IMR-90 (cell line): ENCODE measurements at regions not wholly inside any gene's neighbourhood (a gene's known extent, or its start where the extent isn't known, plus 50 kb on each side); places are given as distances from the start of the nearest gene placed in this dataset.
A peak's percentile ranks its signal among the peaks of the same experiment; 100 is the strongest.
"Not testable (repeated sequence)": the region's sequence is repeated elsewhere in the genome, so short reads cannot be mapped to it uniquely, and the experiment has no call there.

ENCODE experiments used
- ATAC-seq: fragments of 200-7000 bp; cut with Tn5 transposase; 2 replicates; pipeline ENCODE4 v1.9.1; 2020; ENCODE audit warnings: low read depth, mild to moderate bottlenecking, moderate library complexity
- BruUV-seq: library from RNA; stranded (reverse); fragments of 400-500 nt; replicated peaks from 2 replicates; lab custom pipeline; 2021; lab: Mats Ljungman, UMichigan
- CTCF ChIA-PET: fragments of 300-600 bp; formaldehyde crosslinking; extraction: SDS; loops from one replicate; lab custom pipeline; 2021; ENCODE audit warnings: antibody characterized with exemption; lab: Yijun Ruan, JAX
- POLR2A ChIA-PET: fragments of 300-600 bp; sonication (Branson Sonifier 250); formaldehyde crosslinking; loops from one replicate; lab custom pipeline; 2022; ENCODE audit warnings: antibody characterized with exemption; ENCODE audit not compliant: unreplicated experiment; lab: Charles Lee
- DNase-seq: peaks from one replicate; pipeline ENCODE4 v3.0.0; 2013
- H2AFZ ChIP-seq: replicated peaks from 2 replicates; pipeline ENCODE3; 2013; ENCODE audit warnings: low read length, mild to moderate bottlenecking; ENCODE audit not compliant: poor library complexity
- H2AK5ac ChIP-seq: 2 replicates; pipeline ENCODE4 v1.6.1; 2013; ENCODE audit warnings: low read depth, low read length, inconsistent platforms
- H2AK9ac ChIP-seq: replicated peaks from 2 replicates; pipeline ENCODE3; 2013; ENCODE audit warnings: mild to moderate bottlenecking, low read depth, low read length, moderate library complexity; ENCODE audit not compliant: poor library complexity
- H2BK120ac ChIP-seq: 2 replicates; pipeline ENCODE4 v1.6.1; 2013; ENCODE audit warnings: low read depth, low read length, inconsistent platforms
- H2BK15ac ChIP-seq: 3 replicates; pipeline ENCODE4 v1.6.1; 2013; ENCODE audit warnings: low read depth, low read length, inconsistent platforms
- H2BK20ac ChIP-seq: 2 replicates; pipeline ENCODE4 v1.6.1; 2013; ENCODE audit warnings: low read depth, mild to moderate bottlenecking, inconsistent platforms, low read length, moderate library complexity
- H2BK5ac ChIP-seq: 2 replicates; pipeline ENCODE4 v1.6.1; 2013; ENCODE audit warnings: mild to moderate bottlenecking, low read depth, low read length, inconsistent platforms; ENCODE audit not compliant: poor library complexity, severe bottlenecking
- H3K14ac ChIP-seq: replicated peaks from 2 replicates; pipeline ENCODE4 v1.6.1; 2013; ENCODE audit warnings: low read depth, low read length, inconsistent platforms
- H3K18ac ChIP-seq: 2 replicates; pipeline ENCODE4 v1.6.1; 2013; ENCODE audit warnings: low read depth, low read length, control low read depth
- H3K23ac ChIP-seq: 2 replicates; pipeline ENCODE4 v1.6.1; 2013; ENCODE audit warnings: low read depth, low read length, inconsistent platforms
- H3K27ac ChIP-seq: 2 replicates; pipeline ENCODE4 v1.5.1; 2013; ENCODE audit warnings: mild to moderate bottlenecking, control low read depth, low read length; ENCODE audit not compliant: insufficient read depth
- H3K27me3 ChIP-seq: 2 replicates; pipeline ENCODE4 v1.6.1; 2013; ENCODE audit warnings: low read length; ENCODE audit not compliant: control insufficient read depth, insufficient read depth
- H3K36me3 ChIP-seq: 2 replicates; pipeline ENCODE4 v1.6.1; 2013; ENCODE audit warnings: low read length, mixed read lengths; ENCODE audit not compliant: control insufficient read depth, insufficient read depth
- H3K4ac ChIP-seq: 2 replicates; pipeline ENCODE4 v1.6.1; 2013; ENCODE audit warnings: low read depth, low read length, inconsistent platforms
- H3K4me1 ChIP-seq: 2 replicates; pipeline ENCODE4 v1.6.1; 2013; ENCODE audit warnings: low read length, mixed read lengths; ENCODE audit not compliant: control insufficient read depth, insufficient read depth
- H3K4me2 ChIP-seq: 2 replicates; pipeline ENCODE4 v1.6.1; 2013; ENCODE audit warnings: low read depth, mild to moderate bottlenecking, control low read depth, low read length, moderate library complexity
- H3K4me3 ChIP-seq: 2 replicates; pipeline ENCODE4 v1.5.1; 2013; ENCODE audit warnings: low read depth, mild to moderate bottlenecking, control low read depth, low read length, moderate library complexity; ENCODE audit not compliant: insufficient read depth
- H3K56ac ChIP-seq: 2 replicates; pipeline ENCODE4 v1.6.1; 2013; ENCODE audit warnings: low read length, inconsistent platforms; ENCODE audit not compliant: insufficient read depth; ENCODE audit errors: extremely low read depth
- H3K79me1 ChIP-seq, 2 experiments: 2 replicates each; pipeline ENCODE4 v1.6.1; 2013; ENCODE audit warnings: low read length in 2 of 2, inconsistent platforms in 1 of 2, low read depth in 1 of 2
- H3K9ac ChIP-seq: 2 replicates; pipeline ENCODE4 v1.6.1; 2013; ENCODE audit warnings: low read depth, low read length, control low read depth
- H3K9me1 ChIP-seq: 2 replicates; pipeline ENCODE4 v1.6.1; 2013; ENCODE audit warnings: low read length, inconsistent platforms; ENCODE audit not compliant: insufficient read depth
- H3K9me3 ChIP-seq: 2 replicates; pipeline ENCODE4 v1.6.1; 2013; ENCODE audit warnings: low read length; ENCODE audit not compliant: control insufficient read depth, insufficient read depth
- H4K20me1 ChIP-seq: 2 replicates; pipeline ENCODE4 v1.6.1; 2013; ENCODE audit warnings: low read length, inconsistent platforms; ENCODE audit not compliant: insufficient read depth
- H4K5ac ChIP-seq: 2 replicates; pipeline ENCODE4 v1.6.1; 2013; ENCODE audit warnings: mild to moderate bottlenecking, low read depth, low read length, control low read depth
- H4K8ac ChIP-seq, 2 experiments: 2 replicates each; pipeline ENCODE4 v1.6.1; 2013; ENCODE audit warnings: low read depth in 2 of 2, low read length in 2 of 2, control low read depth in 1 of 2, inconsistent platforms in 1 of 2
- H4K91ac ChIP-seq: 2 replicates; pipeline ENCODE4 v1.6.1; 2013; ENCODE audit warnings: low read depth, low read length, inconsistent platforms; ENCODE audit not compliant: insufficient read depth
- WGBS, 2 experiments: methylation state at CpG; one replicate each; pipeline versions ENCODE4 v1.1.5 to v1.1.7; 2013; ENCODE audit warnings: missing lambda C conversion rate in 2 of 2; ENCODE audit not compliant: insufficient read length in 1 of 2; ENCODE audit errors: extremely low coverage in 2 of 2; 5-methylcytosine and 5-hydroxymethylcytosine counted together
- dilution Hi-C: fragments of 300-500 bp; cut with HindIII; formaldehyde crosslinking; loops from one replicate; pipeline ENCODE4 v1.14.3; 2018; ENCODE audit warnings: low sequenced_read_pairs; ENCODE audit not compliant: unreplicated experiment
- in situ Hi-C: fragments of 300-500 bp; cut with MboI; formaldehyde crosslinking; loops from 3 replicates; pipeline ENCODE4 v1.14.3; 2019; ENCODE audit warnings: low sequenced_read_pairs, inconsistent platforms, mixed read lengths
- intact Hi-C: fragments of 100-400 bp; cut with micrococcal nuclease; formaldehyde crosslinking; loops from 2 replicates; pipeline ENCODE4 v1.10.0; 2022

DNA sequence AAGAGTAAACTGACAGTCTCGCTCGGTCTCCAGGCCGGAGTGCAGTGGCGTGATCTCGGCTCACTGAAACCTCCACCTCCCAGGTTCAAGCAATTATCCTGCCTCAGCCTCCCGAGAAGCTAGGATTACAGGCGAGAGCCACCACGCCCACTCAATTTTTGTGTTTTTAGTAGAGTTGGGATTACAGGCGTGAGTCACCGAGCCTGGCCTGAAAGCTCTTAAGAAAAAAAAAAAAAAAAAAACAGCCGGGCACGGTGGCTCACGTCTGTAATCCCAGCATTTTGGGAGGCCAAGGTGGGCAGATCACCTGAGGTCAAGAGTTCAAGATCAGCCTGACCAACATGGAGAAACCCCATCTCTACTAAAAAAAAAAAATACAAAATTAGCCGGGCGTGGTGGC lies 55.3 kb upstream of the THOC2 start:
- dilution Hi-C loops, ATAC-seq: not testable (repeated sequence)

More for the DNA sequence above, 55.3 kb upstream of the THOC2 start:
- H3K27ac ChIP-seq, H3K56ac ChIP-seq, H3K4me2 ChIP-seq, H2BK20ac ChIP-seq, H3K4me3 ChIP-seq, H3K27me3 ChIP-seq, H2BK15ac ChIP-seq, H3K4me1 ChIP-seq, H2AK5ac ChIP-seq, in situ Hi-C loops, H4K20me1 ChIP-seq, H3K18ac ChIP-seq, H2BK120ac ChIP-seq, H3K36me3 ChIP-seq, H4K91ac ChIP-seq, H3K4ac ChIP-seq, H2BK5ac ChIP-seq, H3K23ac ChIP-seq, H4K8ac ChIP-seq, H2AK9ac ChIP-seq, H4K5ac ChIP-seq, H3K9me1 ChIP-seq, H3K14ac ChIP-seq, H2AFZ ChIP-seq, H3K79me1 ChIP-seq, H3K9ac ChIP-seq, H3K9me3 ChIP-seq, intact Hi-C loops, BruUV-seq: not testable (repeated sequence)
- CTCF ChIA-PET: interaction anchor here (1.0 kb wide), 1 partner anchor 10 kb away, joined by 4 read pairs; no protein-coding TSS in a partner anchor
- DNase-seq: peak; percentile 41
- no CpG with 5 or more reads among the region's 15 CpGs for WGBS, 2 experiments
- POLR2A ChIA-PET: interaction anchor here (0.6 kb wide), 1 partner anchor 98 kb away, joined by 5 read pairs; no protein-coding TSS in a partner anchor
